ENCODE measurements at regions not wholly inside any gene's neighbourhood (a gene's known extent, or its start where the extent isn't known, plus 50 kb on each side); places are given as distances from the start of the nearest gene placed in this dataset.

- no peak for DNase-seq (ENCODE audit: low read depth in 3 of 3)
Observed at GRCh38 chr17:70868149-70868548, 698.8 kb downstream of the KCNJ2 start.

- no peak for DNase-seq (ENCODE audit: low read depth in 3 of 3)
Observed at GRCh38 chr17:70869402-70870085, 700.2 kb downstream of the KCNJ2 start.

DNA sequence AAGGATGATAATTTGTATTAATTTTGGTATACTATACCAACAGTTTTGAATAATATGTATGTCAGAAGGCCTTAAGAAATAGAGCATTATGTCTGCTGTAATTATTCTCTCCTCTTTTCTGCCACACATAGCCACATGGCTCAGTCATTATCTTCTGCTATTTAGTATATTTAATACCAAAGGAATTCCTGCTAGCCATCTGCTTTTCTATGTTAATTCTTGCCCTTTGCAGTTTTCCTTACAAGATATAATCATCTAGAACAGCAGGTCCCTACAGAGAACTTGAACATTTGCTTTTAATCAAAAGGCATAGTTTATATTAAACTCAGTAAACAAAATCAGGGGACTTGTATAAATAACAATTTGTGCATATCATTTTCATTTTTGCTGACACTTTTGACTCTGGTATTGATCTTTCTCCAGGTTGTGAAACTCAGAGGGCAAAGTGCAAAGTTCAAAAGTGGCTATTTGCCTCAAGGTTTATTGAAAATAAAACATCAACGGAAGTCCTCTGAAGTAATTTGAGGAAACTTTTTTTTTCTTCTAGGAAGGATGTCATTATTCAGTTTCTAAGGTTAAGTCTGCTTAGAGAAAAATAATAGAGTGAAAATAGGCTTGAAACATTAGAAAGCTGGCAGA is 702.0 kb downstream of the KCNJ2 start:
- DNase-seq (ENCODE audit: low read depth in 3 of 3), result no peak

DNA sequence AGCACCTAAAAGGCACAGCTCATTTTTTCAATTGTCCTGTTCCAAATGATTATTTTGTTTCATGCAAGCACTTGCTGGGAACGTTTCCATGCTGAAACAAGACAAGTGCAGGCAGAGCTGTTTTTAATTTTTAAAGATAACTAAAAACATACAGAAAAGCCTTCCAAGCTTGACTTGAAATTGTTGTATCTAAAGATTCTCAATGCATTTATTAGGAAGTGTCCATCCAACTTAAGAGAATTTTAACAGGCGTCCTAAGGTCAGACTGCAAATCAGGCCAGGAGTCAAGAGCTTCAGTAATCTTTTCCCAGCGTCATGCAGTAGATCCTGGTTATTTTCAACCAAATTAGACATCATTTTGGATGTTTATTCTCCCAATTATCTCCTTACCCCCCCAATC is 702.8 kb downstream of the KCNJ2 start:
- DNase-seq (ENCODE audit: low read depth in 3 of 3), result no peak

DNA sequence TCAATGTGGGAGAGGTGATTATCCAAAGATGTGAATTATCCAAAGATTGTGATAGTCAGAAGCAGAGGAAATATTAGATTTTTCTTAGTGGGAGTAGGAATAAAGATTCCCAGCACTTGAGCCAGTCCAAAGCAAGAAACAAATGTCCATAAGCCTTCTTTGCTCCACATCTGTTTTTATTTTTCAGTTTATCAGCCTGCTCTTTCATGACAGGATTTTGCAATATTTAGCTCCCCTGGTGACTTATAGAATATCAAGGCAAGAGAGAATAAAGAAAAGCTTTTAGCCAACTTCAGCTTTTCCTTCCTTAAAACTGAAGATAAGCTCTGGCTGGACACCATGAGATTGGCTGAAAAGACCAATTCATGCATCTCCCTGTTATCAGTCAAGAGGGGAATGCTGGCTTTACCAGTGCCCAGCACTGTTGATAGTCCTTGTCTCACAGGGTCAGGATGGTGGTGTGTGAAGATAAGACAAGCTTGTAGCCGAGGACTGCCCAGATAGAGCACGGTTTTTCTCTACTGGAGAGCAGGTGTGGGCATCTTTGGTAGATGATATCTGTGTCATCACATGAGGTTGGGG is 706.5 kb downstream of the KCNJ2 start:
- no peak for DNase-seq (ENCODE audit: low read depth in 3 of 3)

DNA sequence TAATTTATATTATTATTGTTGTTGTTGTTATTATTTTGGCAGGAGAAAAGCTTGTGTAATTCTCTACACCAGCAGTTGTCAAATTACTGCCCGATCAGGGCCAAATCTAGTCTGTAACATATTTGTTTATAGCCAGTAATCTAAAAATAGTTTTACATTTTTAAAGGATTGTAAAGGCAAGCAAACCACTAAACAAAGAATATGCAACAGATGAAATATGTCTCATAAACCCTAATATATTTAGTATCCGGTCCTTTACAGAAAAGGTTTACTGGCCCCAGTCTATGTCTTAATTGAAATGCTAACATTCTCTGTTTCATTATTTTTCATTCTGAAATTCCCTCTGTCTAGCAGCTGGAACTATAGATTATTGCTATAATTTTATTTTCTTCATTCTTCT is 709.5 kb downstream of the KCNJ2 start:
- no peak for DNase-seq (ENCODE audit: low read depth in 3 of 3)

DNA sequence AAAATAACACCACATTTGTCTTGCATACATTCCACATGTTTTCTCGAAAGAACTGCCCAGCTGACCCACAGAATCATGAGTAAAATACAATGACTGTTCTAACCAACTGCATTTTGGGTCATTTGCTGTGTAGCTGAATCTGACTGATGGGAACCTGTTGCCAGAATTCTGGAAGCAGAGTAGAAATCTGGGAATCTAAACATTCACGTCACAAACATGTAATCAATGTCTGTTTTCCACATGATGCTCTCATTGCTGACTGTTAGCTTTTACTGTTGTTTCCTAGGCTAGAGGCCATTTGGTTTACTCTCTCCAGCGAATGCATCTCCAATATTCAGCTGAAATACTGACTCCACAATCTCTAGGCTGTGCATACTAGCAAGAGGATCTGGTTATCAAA is 710.1 kb downstream of the KCNJ2 start:
- DNase-seq (ENCODE audit: low read depth in 3 of 3), result no peak

DNA sequence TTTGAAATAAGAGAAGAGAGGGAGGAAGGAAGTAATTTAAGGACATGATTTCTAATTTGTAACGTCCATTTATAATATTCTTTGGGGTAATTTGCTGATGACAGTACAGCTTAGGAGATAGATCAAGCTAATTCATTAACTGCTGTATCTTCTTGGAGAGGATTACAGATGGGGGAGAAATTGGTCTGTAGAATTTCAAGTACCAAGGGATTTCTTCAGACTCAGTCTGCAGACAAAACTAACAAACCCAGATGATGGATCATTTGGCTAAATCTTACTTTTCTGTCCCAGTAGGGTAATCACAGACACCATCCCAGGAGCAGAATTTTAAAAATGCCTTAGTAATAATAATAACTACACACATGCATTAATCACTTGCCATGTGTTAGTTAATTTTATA is 711.8 kb downstream of the KCNJ2 start:
- DNase-seq (ENCODE audit: low read depth in 3 of 3), result no peak

DNA sequence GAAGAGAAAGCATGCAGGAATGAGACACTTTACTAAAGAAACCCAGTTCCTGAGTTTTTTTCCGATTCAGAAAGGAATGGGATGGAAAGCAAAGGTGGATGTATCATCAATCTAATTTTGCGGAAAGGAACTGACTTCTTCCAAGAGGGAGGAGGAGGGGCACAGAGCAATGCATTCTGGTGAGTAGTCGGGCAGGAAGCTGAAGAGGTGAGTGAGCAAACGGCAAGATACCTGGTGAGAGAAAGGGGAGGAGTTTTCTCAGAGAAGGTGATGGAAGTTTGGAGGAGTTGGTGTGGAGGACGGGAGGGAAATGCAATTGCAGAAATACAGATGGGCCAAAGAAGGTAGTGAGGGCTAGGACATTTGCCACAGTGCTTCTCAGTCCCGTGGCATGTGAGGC is 713.2 kb downstream of the KCNJ2 start:
- no peak for DNase-seq (ENCODE audit: low read depth in 3 of 3)

- no peak for DNase-seq (ENCODE audit: low read depth in 3 of 3)
Observed at GRCh38 chr17:70886648-70887047, 717.3 kb downstream of the KCNJ2 start.

DNA sequence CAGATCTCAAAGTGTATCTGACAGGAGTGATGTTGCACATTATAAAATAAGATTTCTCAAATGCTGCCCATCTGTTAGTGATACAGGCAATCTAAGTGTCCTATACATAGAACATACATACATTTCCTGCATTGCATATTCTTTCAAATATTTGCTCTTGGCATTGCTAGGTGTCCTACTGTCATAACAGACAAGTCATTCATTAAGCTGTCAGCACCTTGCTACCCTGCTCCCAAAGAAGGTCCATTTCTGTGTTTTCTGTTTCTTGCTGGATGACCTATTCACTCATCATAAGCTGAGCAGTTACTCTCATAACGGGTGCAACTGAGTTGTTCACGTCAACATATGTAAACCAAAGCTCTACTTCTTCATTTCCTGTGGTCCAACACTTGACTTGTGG is 719.0 kb downstream of the KCNJ2 start:
- no peak for DNase-seq (ENCODE audit: low read depth in 3 of 3)

DNA sequence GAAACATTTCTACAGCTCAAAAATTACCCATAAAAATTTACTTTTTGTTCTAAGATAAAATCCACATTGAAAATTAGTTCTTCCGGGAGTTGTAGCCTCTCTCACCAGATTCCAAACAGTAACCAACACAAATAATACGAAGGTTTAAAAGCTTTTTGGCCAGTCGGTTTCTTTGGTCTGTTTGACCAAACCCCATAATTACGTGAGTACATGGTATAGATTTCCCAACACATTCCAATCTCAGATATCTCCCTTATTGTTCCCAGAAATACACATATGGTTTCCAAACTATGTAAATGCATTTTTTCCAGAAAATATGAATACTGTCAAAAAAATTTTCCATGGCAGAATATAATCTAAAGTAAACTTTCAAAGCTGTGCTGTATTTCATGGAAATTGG is 722.0 kb downstream of the KCNJ2 start:
- DNase-seq (ENCODE audit: low read depth in 3 of 3), result no peak

GRCh38 chr17:70892527-70892926 is 723.2 kb downstream of the KCNJ2 start:
- DNase-seq (ENCODE audit: low read depth in 3 of 3), result no peak

- no peak for DNase-seq (ENCODE audit: low read depth in 3 of 3)
Observed at GRCh38 chr17:70896843-70897242, 727.5 kb downstream of the KCNJ2 start.

- no peak for DNase-seq (ENCODE audit: low read depth in 3 of 3)
Observed at GRCh38 chr17:70897446-70897845, 728.1 kb downstream of the KCNJ2 start.

DNA sequence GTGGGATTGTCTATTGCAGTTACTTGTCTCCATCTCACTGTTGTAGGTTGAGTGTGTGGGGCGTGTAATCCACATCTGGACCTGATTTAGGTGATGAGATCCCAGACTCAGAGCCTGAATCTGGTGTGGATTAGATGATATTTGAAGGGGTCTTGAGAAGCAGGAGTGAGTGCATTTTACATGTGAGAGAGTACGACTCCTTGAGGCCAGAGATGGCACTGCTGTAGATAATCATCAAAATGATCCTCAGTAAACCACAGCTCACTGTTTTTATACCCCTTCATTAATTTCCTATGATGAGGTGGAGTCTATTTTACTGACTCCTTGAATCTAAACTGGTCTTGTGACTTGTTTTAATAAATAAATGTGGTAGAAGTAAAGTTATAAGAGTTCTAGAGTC is 732.5 kb downstream of the KCNJ2 start:
- no peak for DNase-seq (ENCODE audit: low read depth in 3 of 3)

DNA sequence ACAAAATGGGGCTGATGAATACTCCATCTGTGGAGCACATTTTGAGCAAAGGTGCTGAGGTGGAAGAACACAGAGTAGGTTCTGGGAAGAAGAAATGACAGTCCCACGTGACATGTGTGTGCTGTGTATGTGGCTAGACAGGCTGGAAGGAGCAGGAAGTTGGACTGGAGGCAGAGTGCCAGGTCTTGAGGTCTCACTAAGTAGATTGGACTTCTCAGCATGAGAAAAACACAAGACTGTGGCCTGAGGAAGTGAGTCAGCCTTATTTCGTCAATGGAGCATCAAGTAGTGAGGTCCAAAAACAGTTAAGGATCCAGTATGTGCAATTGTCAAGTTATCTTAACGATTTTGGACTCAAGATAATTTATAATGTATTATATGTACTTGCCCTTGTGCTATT is 736.5 kb downstream of the KCNJ2 start:
- no peak for DNase-seq (ENCODE audit: low read depth in 3 of 3)

GRCh38 chr17:70906808-70907207 is 737.5 kb downstream of the KCNJ2 start:
- no peak for DNase-seq (ENCODE audit: low read depth in 3 of 3)

GRCh38 chr17:70912716-70913485 is 743.6 kb downstream of the KCNJ2 start:
- no peak for DNase-seq (ENCODE audit: low read depth in 3 of 3)

GRCh38 chr17:70916469-70916868 is 747.1 kb downstream of the KCNJ2 start:
- DNase-seq (ENCODE audit: low read depth in 3 of 3), result no peak

DNA sequence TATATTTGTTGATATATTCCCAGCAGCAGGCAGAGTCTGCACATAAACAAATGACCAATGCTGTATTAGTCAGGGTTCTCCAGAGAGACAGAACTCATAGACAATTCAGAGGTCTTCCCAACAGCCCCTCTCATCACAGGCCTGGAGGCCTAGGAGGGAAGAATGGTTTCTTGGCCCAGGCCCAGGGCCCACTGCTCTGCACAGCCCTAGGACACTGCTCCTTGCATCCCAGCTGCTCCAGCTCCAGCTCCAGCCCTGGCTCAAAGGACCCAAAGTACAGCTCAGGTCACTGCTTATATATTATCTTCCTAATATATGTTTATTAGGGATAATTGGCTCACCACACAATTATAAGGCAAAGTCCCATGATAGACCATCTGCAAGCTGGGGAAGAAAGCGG is 749.9 kb downstream of the KCNJ2 start:
- no peak for DNase-seq (ENCODE audit: low read depth in 3 of 3)

- DNase-seq (ENCODE audit: low read depth in 3 of 3), result no peak
Observed at GRCh38 chr17:70920416-70920815, 751.1 kb downstream of the KCNJ2 start.

DNA sequence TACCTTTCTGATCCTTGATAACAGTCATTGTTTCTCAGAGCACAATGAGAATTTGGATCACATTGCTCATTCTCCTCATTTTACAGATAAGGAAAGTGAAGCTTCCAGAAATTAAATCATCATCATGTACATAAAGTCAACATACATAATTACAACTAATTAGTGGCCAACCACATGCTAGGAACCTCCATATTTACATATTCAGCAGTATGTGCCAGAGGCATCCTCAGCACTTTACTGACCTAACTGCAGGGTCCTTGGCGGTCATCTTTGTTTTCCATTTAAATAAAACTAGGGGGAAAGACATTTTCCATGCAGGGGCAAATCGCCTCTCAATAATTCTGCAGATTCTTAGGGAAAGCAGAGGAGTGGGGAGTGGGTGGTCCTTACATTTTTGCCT is 752.9 kb downstream of the KCNJ2 start:
- DNase-seq (ENCODE audit: low read depth in 3 of 3), result no peak
